Cardiac septum (tissue), 1 donor: ENCODE measurements at regions not wholly inside any gene's neighbourhood (a gene's known extent, or its start where the extent isn't known, plus 50 kb on each side); places are given as distances from the start of the nearest gene placed in this dataset.
"Not testable (repeated sequence)": the region's sequence is repeated elsewhere in the genome, so short reads cannot be mapped to it uniquely, and the experiment has no call there.

Experiments used
- DNase-seq: peaks from one replicate; pipeline ENCODE4 v3.0.0-alpha.2; 2020; ENCODE audit warnings: low spot score
- intact Hi-C: fragments of 100-400 bp; cut with DNase I; formaldehyde crosslinking; loops from one replicate; pipeline ENCODE4 v1.14.0; 2022
- donor health status: DM: no; HTN: no; CAD: no.

GRCh38 chr18:47391665-47392064, 140.2 kb upstream of the SKOR2 start:
- no peak for DNase-seq
- intact Hi-C loops: loop anchor here (10.0 kb wide), 1 partner anchor 63 kb away; no protein-coding TSS in a partner anchor

- intact Hi-C loops: loop anchor here (10.0 kb wide), 1 partner anchor 64 kb away; no protein-coding TSS in a partner anchor
- no peak for DNase-seq
Measured at GRCh38 chr18:47390410-47391024, 139.1 kb upstream of the SKOR2 start.

GRCh38 chr18:47389210-47389609, 137.8 kb upstream of the SKOR2 start:
- no peak for DNase-seq
- intact Hi-C loops: no loop called here

GRCh38 chr18:47387864-47388263, 136.4 kb upstream of the SKOR2 start:
- DNase-seq: no peak
- intact Hi-C loops: no loop called here

- no peak for DNase-seq
- intact Hi-C loops: no loop called here
Measured at GRCh38 chr18:47383729-47384128, 132.3 kb upstream of the SKOR2 start.

GRCh38 chr18:47381975-47382570, 130.6 kb upstream of the SKOR2 start:
- intact Hi-C loops: no loop called here

GRCh38 chr18:47380153-47380552, 128.7 kb upstream of the SKOR2 start:
- intact Hi-C loops: no loop called here
- no peak for DNase-seq

More at GRCh38 chr18:47381975-47382570, 130.6 kb upstream of the SKOR2 start:
- no peak for DNase-seq

- intact Hi-C loops: no loop called here
Measured at GRCh38 chr18:47373465-47373864, 122.0 kb upstream of the SKOR2 start.

GRCh38 chr18:47370052-47370451, 118.6 kb upstream of the SKOR2 start:
- no peak for DNase-seq
- intact Hi-C loops: no loop called here

More at GRCh38 chr18:47373465-47373864, 122.0 kb upstream of the SKOR2 start:
- no peak for DNase-seq

- DNase-seq: not testable (repeated sequence)
Measured at GRCh38 chr18:47354061-47354460, 102.6 kb upstream of the SKOR2 start.

GRCh38 chr18:47346016-47346415, 94.6 kb upstream of the SKOR2 start:
- no peak for DNase-seq
- intact Hi-C loops: no loop called here

More at GRCh38 chr18:47354061-47354460, 102.6 kb upstream of the SKOR2 start:
- intact Hi-C loops: not testable (repeated sequence)

GRCh38 chr18:47345291-47345690, 93.8 kb upstream of the SKOR2 start:
- DNase-seq: no peak
- intact Hi-C loops: no loop called here

GRCh38 chr18:47343291-47343690, 91.8 kb upstream of the SKOR2 start:
- DNase-seq: no peak
- intact Hi-C loops: no loop called here

GRCh38 chr18:47342566-47342965, 91.1 kb upstream of the SKOR2 start:
- DNase-seq: no peak
- intact Hi-C loops: no loop called here

GRCh38 chr18:47341678-47342077, 90.2 kb upstream of the SKOR2 start:
- DNase-seq: no peak
- intact Hi-C loops: no loop called here

- DNase-seq: no peak
- intact Hi-C loops: no loop called here
Measured at GRCh38 chr18:47334966-47335365, 83.5 kb upstream of the SKOR2 start.

- no peak for DNase-seq
- intact Hi-C loops: no loop called here
Measured at GRCh38 chr18:47333926-47334635, 82.6 kb upstream of the SKOR2 start.

- intact Hi-C loops: no loop called here
- no peak for DNase-seq
Measured at GRCh38 chr18:47331641-47332040, 80.2 kb upstream of the SKOR2 start.

- DNase-seq: no peak
- intact Hi-C loops: no loop called here
Measured at GRCh38 chr18:47331026-47331425, 79.6 kb upstream of the SKOR2 start.

GRCh38 chr18:47323158-47323557, 71.7 kb upstream of the SKOR2 start:
- intact Hi-C loops: no loop called here
- no peak for DNase-seq

GRCh38 chr18:47321815-47322214, 70.4 kb upstream of the SKOR2 start:
- intact Hi-C loops: no loop called here

More at GRCh38 chr18:47321815-47322214, 70.4 kb upstream of the SKOR2 start:
- no peak for DNase-seq
